ENCODE measurements at regions not wholly inside any gene's neighbourhood (a gene's known extent, or its start where the extent isn't known, plus 50 kb on each side); places are given as distances from the start of the nearest gene placed in this dataset.

DNA sequence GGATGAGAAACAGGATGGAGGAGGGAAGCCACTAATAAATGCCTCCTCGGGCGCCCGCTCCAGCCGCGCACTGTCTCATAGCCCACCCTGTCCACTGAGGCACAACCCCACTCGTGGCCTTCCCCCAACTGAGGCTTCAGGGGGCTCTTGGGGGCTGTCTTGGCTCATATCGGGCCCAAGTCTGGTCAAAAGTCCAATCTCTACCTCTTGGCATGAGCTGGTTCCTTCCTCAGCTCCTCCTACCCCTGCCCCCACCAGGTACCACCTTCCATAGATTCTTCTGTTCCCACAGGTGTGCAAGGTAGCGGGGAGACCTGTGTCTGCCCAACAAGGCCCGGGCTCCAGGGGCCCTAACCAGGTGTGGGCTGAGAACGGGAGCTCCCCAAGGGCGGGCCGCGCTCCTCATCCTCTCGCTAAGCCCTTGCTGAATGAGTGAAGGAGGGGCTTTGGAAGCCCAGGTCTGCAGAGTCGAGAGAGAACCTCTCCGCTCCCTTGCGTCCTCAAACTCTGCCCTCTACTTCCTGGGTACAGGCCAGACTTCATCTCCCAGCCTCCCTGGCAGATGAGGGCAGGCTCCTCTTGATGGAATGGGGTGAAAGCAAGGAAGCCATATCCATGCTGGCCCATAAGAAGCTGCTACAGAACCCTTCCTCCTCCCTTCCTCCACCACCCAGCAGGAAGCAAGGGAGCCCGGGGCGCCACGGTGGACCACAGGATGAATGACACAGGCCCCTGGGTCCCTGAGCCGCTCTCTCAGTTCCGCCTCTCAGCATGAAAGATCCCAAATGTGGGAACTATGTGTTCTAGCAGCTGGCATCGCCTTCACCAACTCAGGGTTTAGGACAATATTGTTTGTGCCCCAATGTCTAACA is 74.7 kb downstream of the PSMG1 start:
- no peak for TF ChIP-seq HNF4G (IDR thresholded peaks at IDR 0.05)
- no peak for TF ChIP-seq HNF4A (conservative IDR thresholded peaks at IDR 0.05)
- no peak for TF ChIP-seq TAF1 (conservative IDR thresholded peaks at IDR 0.05)
- no peak for TF ChIP-seq RXRA (IDR thresholded peaks at IDR 0.05)
- no peak for TF ChIP-seq RAD21 (IDR thresholded peaks at IDR 0.05)
- TF ChIP-seq, protein P1, sequence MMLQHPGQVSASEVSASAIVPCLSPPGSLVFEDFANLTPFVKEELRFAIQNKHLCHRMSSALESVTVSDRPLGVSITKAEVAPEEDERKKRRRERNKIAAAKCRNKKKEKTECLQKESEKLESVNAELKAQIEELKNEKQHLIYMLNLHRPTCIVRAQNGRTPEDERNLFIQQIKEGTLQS (IDR thresholded peaks at IDR 0.05): no peak
- TF ChIP-seq GABPA (IDR thresholded peaks at IDR 0.05 in 1 of 2, conservative IDR thresholded peaks at IDR 0.05 in 1 of 2): no peak
- TF ChIP-seq EGR1 (IDR thresholded peaks at IDR 0.05; ENCODE audit: low read depth in 2 of 2): no peak
- TF ChIP-seq, protein P2, sequence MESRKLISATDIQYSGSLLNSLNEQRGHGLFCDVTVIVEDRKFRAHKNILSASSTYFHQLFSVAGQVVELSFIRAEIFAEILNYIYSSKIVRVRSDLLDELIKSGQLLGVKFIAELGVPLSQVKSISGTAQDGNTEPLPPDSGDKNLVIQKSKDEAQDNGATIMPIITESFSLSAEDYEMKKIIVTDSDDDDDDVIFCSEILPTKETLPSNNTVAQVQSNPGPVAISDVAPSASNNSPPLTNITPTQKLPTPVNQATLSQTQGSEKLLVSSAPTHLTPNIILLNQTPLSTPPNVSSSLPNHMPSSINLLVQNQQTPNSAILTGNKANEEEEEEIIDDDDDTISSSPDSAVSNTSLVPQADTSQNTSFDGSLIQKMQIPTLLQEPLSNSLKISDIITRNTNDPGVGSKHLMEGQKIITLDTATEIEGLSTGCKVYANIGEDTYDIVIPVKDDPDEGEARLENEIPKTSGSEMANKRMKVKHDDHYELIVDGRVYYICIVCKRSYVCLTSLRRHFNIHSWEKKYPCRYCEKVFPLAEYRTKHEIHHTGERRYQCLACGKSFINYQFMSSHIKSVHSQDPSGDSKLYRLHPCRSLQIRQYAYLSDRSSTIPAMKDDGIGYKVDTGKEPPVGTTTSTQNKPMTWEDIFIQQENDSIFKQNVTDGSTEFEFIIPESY (IDR thresholded peaks at IDR 0.05): no peak
- TF ChIP-seq JUND (IDR thresholded peaks at IDR 0.05): no peak
- no peak for TF ChIP-seq YY1 (IDR thresholded peaks at IDR 0.05)
- no peak for TF ChIP-seq NR2F2 (IDR thresholded peaks at IDR 0.05)
- no peak for TF ChIP-seq FOXA1 (IDR thresholded peaks at IDR 0.05)
- TF ChIP-seq, protein P3, sequence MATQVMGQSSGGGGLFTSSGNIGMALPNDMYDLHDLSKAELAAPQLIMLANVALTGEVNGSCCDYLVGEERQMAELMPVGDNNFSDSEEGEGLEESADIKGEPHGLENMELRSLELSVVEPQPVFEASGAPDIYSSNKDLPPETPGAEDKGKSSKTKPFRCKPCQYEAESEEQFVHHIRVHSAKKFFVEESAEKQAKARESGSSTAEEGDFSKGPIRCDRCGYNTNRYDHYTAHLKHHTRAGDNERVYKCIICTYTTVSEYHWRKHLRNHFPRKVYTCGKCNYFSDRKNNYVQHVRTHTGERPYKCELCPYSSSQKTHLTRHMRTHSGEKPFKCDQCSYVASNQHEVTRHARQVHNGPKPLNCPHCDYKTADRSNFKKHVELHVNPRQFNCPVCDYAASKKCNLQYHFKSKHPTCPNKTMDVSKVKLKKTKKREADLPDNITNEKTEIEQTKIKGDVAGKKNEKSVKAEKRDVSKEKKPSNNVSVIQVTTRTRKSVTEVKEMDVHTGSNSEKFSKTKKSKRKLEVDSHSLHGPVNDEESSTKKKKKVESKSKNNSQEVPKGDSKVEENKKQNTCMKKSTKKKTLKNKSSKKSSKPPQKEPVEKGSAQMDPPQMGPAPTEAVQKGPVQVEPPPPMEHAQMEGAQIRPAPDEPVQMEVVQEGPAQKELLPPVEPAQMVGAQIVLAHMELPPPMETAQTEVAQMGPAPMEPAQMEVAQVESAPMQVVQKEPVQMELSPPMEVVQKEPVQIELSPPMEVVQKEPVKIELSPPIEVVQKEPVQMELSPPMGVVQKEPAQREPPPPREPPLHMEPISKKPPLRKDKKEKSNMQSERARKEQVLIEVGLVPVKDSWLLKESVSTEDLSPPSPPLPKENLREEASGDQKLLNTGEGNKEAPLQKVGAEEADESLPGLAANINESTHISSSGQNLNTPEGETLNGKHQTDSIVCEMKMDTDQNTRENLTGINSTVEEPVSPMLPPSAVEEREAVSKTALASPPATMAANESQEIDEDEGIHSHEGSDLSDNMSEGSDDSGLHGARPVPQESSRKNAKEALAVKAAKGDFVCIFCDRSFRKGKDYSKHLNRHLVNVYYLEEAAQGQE (IDR thresholded peaks at IDR 0.05): no peak
- TF ChIP-seq CTCF (IDR thresholded peaks at IDR 0.05; ENCODE audit: low read depth, low read length, missing input control): no peak
- TF ChIP-seq SP1 (IDR thresholded peaks at IDR 0.05): no peak
- TF ChIP-seq MAX (IDR thresholded peaks at IDR 0.05): no peak
- no peak for TF ChIP-seq FOXA2 (IDR thresholded peaks at IDR 0.05)
- no peak for DNase-seq (ENCODE audit: low spot score)
- no peak overlapping the region for H3K9ac ChIP-seq (ENCODE audit: low read depth in 1 of 2, low read length in 2 of 2)
- H3K27ac ChIP-seq (ENCODE audit: low read depth in 1 of 2, low read length in 2 of 2): no peak overlapping the region
- 95% methylated on average over 23 of the region's 23 CpGs for WGBS
- H3K9me3 ChIP-seq (ENCODE audit: control insufficient read depth in 4 of 4, low read length in 3 of 4): no peaks in the 10 kb centered on the region
- no peaks in the 10 kb centered on the region for H3K27me3 ChIP-seq (ENCODE audit: control insufficient read depth in 4 of 4, insufficient read depth in 4 of 4, low read length in 3 of 4)
- H3K4me3 ChIP-seq (ENCODE audit: low read depth in 1 of 3, low read length in 3 of 3): no peak overlapping the region
- no peaks in the 10 kb centered on the region for H3K4me1 ChIP-seq (ENCODE audit: control insufficient read depth in 4 of 4, insufficient read depth in 4 of 4, low read length in 3 of 4)
- no peaks in the 10 kb centered on the region for H3K36me3 ChIP-seq (ENCODE audit: control insufficient read depth in 4 of 4, insufficient read depth in 3 of 4, low read depth in 1 of 4, low read length in 3 of 4)
